Hippocampal formation (tissue), 2 donors: ENCODE measurements at regions not wholly inside any gene's neighbourhood (a gene's known extent, or its start where the extent isn't known, plus 50 kb on each side); places are given as distances from the start of the nearest gene placed in this dataset.

Experiments used
- DNase-seq, 2 donors: peaks; one replicate each; lab custom pipeline; 2025; lab: John Stamatoyannopoulos, UW

DNA sequence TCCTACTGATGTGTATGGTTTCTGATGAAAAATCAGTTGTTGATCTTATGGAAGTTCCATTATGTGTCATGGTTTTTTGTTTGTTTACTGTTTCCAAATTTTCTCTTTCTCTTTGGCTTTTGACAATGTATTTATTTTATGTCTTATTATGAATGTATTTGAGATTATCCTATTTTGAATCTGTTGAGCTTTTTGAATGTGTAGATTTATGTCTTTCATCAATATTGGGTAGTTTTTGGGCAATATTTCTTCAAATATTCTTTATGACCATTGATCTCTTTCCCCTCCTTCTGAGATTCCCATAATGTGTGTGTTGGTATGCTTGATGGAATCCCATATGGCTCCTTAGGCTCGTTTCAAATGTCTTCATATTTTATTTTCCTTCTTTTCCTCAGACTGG is 80.5 kb upstream of the FAM47C start:
- no peak for DNase-seq

DNA sequence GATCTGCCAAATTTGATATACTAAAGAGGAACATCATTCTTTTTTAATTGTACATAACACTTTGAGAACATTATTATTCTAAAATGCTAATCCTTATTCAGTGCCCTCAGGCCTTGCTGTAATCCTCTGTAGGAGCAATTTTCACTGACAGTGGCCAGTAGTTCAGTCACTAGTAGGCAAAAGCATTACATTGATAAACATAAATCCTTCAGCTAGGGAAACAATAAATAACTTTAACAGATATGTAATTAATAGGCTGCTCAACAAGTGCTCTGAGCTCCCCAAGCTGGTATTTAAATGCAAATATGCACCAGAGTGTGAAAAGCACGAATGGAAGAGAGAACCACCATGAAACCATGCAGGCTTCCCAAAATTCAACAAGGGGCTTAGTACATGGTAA is 77.7 kb upstream of the FAM47C start:
- no peak for DNase-seq

DNA sequence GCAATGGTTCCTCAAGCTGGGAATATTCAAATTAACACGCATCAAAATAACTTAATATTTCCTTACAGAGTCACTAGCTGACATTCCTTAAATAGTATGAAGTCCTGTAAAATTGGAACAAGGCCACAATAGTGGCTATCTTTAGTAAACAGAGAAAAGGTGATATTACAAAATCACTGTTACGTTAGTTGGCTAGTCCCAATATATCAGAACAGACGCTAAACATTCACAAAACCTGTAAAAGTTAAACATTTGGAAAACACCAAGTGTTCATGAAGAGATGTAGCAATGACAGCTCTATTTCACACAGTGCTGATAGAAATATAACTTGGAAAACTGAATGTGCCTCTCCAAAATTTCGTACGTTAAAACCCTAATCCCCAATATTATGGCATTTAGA is 61.0 kb upstream of the FAM47C start:
- DNase-seq, result no peak

DNA sequence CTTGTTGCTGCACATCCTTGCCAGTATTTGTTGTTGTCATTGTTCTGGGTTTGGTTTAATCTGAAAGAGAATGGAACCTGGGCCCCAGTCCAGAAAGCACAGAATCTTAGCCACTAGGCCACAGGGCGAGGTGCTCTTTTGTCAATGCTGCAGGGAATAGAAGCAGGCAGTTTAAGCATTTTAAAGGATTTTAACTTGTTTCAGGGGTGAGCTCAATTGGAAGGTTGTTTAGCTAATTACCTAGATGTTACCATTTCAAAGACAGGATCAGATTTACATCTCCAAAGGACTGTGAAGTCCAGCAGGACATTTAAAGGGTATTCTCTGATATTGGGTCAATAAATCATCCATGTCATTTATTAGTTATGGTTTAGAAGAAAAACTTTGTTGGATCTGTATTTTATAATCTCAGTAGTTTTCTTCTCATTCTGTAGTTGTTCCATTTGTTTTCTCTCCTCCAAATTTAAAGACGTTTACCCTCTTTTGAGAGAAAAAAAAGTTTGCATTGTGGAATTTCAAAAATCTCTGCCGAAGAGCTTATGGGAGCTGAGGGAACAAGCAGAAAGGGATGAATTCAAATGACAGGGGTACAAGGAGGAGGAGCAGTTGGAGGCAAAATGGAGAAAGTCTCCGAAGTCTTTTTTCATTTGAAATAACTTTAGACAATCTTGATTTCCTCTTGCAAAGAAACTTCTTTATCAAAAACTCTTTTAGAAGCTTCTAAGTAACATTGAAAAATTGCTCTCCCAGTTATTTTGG is 57.5 kb upstream of the FAM47C start:
- no peak for DNase-seq

DNA sequence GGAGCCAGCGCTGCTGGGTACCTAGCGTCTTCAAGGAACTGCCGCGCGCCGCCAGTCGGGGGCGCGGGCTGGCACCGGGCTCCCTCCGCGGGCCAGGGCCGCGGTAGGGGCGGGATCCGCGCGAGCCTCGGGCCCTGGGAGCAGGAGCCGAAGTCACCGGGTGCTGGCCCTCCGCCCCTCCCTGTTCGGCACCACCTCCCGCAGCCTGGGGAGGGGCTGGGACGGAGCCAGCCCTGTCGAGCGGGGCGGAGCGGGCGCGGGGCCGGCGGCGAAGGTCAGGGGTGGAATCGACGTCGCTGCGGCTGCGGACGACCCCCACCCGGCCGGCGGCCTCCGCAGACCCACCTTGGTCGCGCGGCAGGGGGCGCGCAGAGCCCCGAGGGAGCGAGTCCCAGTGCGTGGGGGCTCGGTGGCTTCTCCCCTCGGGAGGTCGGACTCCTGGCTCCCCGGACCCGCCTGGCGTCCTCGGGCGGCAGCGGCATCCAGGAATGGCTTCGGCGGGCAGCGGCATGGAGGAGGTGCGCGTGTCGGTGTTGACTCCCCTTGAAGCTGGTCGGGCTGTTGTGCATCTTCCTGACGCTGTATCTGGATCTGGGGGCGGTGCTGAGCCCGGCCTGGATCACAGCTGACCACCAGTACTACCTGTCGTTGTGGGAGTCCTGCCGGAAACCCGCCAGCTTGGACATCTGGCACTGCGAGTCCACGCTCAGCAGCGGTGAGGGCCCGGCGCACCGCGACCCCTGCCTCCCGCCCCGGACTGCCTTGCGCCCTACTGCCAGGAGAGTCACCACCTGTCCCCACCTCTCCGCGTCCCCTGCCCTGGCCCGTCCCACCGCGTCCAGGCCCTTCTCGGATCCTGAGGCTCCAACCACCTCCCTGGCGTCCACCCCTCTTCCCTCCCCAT is 50.5 kb upstream of the FAM47C start:
- no peak for DNase-seq
